DMS153 (cell line): ENCODE measurements at regions not wholly inside any gene's neighbourhood (a gene's known extent, or its start where the extent isn't known, plus 50 kb on each side); places are given as distances from the start of the nearest gene placed in this dataset.
"Not testable (repeated sequence)": the region's sequence is repeated elsewhere in the genome, so short reads cannot be mapped to it uniquely, and the experiment has no call there.

Experiments used
- DNase-seq: peaks from one replicate; lab custom pipeline; 2025; lab: John Stamatoyannopoulos, UW

DNA sequence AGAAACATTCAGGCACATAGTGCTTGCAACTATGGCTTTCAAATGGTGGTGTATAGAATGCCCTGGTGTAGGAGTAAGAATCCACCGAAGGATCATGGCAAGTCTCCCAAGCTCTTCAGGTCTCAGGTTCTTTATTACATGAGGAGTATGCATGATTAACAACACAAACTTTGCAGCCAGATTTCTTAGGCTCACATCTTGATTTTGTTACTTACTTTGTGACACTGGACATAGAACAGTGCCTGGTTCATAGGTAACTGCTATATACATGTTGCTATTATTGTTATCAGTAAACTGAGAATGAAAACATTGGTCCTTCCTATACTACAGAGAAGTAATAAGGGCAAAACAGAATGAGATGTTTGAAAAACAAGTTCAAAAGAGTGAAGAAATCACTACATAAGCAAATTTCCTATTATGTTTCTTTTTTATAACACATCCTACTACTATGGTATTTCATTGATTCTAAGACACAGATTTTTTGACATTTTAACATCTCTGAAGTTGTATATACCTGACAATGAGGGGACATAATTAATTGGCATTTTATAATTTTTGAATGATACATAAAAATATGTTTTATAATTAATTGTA lies 284.9 kb downstream of the C1D start:
- no peak for DNase-seq

DNA sequence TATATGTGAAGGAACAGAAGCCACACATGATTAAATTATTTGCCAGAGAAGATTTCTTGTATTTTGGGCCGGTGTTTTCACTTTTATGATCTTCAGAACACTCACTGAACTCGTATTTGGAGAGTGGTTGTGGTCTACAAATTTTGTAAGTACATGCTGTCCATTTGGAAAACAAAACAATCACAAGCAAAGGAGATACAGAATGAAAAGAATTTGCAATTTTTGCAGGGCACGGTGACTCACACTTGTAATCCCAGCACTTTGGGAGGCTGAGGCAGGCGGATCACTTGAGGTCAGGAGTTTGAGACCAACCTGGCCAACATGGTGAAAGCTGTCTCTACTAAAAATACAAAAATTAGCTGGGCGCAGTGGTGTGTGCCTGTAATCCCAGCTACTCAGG lies 282.0 kb downstream of the C1D start:
- DNase-seq = not testable (repeated sequence)

DNA sequence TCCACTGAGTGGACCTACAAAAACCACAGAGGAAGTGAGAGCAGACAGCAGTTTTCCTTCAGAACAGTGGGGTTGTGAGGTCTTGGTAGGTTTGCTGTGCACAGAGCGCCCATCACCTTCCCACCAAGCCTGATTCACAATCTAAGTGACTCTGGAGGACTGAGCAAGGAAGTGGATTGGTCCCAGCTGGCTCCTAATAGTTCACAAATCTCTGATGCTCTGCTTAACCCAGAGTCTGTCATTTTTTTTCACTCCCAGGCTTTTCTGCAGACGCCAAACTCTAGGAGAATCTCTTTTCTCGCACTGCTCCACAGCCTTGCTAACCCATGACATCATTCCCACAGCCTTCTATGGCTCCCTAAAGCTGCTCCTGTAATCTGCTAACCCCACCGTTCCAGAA lies 280.4 kb downstream of the C1D start:
- DNase-seq = no peak

DNA sequence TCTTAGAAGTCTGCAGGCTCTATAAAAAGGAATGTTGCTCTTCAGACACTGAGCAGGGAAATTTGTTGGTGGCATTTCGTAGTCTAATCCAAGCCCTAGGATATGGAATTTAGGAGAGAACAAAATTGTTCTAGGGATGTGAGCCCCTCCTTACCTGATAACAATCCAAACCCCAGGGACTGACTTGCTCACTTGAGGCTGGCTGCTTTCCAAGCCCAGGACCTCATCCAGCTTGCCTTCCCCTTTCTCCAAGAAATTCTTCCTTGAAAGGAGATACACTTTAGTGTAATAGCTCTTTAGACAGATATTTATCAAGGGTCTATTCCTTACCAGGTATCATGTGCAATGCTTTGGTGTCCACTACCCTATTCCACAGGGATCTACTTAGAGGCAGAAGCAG lies 279.8 kb downstream of the C1D start:
- no peak for DNase-seq

DNA sequence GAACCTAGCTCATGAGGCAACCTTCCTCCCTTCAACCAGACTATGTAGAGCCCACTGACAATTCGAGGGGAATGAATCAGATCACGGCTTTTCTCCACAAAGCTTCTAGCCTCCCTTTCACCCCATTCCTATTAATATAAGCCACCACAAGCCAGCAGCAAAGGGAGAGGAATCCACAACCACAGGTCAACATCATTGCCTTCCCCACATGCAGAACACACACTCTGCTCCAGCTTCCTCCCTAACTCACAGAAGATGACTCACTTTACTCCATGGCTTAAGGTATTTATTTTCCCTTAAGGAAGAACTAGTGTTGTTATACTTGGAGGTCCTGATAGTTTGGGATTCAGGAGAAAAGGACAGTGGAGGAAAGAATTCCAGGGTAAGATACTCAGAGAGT lies 272.2 kb downstream of the C1D start:
- no peak for DNase-seq

DNA sequence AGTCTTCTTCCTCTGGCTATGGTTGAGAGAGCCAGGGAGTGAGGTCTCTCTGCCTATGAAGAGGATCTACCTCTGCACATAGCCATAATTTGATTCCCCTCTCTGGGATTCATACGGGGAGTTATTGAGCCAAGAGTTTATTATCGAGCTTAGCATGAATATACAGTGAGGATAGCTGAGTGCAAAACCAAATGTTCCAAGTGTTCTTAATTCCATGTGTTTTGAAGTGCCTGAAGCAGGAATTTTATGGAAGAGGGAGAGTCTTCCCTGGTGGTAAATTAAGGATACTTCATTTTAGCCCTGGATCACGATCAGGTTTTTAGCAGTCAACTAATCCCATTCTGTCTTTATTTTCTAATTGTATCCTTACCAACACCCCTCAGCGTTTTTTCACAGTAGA lies 270.6 kb downstream of the C1D start:
- DNase-seq = no peak

DNA sequence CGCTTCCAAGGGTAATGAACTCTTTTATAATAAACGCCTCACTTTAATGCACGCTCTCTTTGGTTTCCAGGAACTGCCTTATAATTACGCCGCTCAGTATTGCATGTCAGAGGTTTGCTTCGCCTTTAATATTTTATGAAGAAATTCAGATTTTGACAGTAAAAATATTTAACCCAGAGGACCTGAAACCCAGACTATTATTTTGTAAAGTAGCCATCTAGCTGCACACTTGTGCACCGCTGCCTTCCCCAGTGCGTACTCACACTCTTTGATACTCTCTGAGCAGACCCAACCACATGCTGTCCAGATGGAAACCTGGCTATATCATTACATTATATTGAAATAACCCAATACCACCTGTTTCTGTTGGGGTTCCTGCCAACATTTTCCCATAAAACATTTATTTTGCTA lies 270.1 kb downstream of the C1D start:
- DNase-seq = no peak

DNA sequence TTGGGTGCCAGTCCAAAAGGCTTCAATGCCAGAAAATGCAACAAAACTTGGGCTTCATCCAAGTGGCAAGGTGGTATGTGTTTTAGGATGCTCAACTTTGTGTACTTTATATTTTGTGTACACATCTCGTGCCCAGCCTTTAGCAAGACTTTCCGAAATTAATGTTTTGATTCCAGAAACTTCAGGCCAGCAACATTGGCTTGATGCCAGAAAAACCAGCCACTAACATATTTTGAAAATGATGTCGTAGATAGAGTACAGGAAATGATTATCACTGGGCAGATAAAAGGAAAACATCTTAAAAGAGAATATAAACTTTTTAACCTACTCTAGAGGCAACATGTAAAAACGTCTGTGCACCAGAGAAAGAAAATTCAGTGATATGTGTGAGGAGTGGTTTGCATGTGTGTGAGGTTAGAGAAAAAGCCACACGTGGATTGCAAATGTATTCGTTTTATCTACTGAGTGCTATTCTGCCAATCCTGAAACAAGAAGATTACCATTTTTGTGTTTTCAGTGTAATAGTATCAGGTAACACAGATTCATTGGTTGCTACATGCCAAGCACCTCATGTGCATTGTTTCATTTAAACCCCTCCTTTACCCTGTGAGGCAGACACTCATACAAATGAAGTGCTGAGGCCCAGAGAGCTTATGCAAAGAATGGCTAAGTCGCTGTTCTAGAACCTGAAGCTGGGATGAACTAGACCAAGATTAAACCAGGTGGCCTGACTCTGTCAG lies 264.8 kb downstream of the C1D start:
- DNase-seq = peak; percentile 12

DNA sequence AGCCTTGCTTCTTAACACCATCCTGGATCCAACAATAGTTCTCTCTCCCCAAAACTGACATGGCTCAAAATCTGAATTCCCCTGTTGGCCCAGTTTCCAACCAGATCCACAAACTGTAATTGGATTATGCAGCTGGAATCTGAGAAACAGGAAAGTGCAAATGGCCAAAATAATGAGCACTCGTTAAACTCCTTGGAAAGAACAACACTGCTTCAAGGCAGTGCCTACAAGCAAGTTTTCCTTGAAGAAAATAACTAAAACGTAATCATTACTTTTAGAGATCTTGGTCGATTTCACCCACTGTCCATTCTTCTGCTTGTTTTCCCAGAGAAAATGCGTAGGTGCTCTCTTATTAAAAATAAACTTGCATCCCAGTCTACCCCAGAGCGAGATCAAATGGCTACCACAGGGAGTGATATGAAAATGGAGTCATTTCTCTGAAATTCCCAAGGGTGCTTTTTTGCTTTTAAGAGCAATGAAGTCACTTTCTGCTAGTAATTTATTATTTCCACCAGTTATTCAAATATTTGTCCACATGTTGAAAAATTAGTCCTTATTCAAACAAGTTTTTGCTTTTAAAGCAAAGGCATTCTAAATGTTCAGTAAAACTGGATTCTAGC lies 264.2 kb downstream of the C1D start:
- no peak for DNase-seq

DNA sequence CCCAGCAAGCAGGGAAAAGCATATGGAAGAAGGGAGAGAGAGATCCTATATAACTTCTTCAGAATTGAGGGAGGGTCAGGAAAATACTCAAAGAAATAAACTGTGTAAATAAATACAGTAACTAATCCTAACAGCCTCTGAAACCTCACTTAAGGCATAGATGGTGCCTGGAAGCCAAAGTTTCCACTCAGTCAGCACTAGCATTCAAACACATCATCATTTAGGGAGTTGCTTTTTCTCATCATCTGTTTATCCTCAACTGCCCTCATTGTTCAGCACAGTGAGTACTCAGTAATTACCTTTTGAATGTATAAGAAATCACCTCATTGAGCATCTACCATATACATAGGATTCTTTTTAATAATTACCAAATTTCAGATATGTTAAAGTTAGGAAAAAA lies 262.9 kb downstream of the C1D start:
- no peak for DNase-seq

DNA sequence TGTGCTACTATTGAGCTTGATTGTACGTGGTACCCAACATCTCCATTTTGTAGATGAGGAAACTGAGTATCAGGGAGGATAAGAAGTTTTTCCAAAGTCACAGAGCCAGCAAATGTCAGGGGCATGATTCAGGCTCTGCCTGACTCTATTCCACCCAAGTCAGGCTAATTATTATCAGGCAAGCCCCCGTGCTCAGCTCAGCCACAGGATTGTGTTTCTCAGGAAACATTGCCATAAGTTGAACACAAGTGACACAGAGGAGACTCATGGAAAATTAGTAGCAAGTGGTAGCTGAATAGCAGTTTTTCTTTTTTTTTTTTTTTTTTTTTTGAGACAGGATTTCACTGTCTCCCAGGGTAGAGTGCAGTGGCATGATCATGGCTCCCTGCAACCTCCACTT lies 260.5 kb downstream of the C1D start:
- DNase-seq = no peak

DNA sequence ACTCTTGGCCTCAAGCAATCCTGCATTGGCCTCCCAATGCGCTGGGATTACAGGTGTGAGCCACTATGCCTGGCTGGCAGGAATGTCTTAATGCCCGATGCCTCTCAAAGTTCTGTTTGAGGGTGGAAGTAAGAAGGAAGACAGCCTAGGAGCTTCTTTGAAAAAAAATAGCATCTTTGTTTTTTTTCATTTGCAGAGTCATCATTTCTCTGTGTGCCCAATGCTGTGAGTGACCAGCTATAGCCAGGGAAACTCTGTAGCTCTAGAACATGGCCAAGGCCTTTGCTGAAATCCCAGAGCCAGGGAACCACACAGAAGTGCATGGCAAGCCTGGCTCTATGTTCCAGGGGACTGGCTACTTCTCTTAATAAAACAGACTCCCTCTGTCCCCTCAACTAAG lies 260.0 kb downstream of the C1D start:
- DNase-seq = no peak

DNA sequence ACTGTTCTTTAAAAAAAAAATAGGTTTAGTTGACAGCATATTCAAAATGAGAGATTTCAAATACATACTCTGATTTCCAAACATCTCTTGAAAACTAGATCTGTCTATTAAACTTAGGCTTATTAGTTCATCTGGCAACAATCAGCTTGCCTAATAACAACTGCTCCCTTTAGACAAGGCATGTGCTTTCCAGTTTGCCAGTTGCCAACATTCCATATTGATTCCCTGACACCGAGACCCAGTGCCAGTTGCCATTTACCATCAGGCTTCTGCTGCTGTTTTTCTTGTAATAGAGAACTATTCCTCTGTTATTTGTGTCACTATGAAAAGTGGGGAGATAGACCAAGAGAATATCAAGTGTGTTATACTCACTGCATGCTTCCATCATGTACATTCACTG lies 256.0 kb downstream of the C1D start:
- no peak for DNase-seq

DNA sequence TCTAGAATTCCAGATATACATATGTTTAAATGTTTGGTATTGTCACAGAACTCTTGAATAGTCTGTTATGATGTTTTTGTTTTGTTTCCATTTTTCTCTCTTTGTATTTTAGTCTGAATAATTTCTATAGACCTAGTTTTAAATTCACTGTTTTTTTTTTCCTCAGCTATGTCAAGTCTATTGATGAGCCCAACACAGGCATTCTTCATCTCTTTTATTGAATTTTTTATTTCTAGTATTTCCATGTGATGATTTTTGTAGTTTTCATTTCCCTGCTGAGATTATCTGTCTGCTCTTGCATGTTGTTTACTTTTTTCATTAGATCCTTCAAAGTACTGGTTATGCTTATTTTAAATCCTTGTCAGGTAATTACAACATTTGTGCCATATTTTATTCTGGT lies 254.7 kb downstream of the C1D start:
- no peak for DNase-seq

DNA sequence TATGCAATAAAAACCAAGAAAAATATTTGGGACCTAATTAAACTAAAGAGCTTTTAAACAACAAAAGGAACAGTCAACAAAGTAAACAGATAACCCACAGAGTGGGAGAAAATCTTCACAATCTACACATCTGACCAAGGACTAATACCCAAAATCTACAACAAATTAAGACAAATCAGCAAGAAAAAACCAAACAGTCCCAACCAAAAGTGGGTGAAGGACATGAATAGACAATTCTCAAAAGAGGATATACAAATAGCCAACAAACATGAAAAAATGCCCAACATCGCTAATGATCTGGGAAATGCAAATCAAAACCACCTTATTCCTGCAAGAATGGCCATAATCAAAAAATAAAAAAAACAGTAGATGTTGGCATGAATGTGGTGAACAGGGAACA lies 250.1 kb downstream of the C1D start:
- no peak for DNase-seq

DNA sequence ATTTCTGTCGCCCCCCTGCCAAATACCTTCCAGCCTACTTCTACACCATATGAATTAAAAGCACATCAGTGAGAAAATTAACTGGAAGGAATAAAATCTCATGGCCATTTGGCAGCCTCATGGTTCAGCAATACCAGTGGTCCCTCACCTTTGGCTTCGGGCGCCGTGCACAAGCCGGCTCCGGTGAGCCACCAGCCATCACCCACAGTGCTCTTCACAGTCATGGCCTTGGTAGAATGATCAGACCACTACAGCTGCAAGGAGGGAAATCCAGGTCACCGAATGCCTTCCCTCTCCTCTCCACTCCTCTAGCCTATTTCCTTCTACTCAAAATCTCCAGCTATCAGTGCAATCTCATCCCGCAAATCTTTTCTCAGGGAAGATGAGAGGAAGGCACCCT lies 239.1 kb downstream of the C1D start:
- DNase-seq = no peak

DNA sequence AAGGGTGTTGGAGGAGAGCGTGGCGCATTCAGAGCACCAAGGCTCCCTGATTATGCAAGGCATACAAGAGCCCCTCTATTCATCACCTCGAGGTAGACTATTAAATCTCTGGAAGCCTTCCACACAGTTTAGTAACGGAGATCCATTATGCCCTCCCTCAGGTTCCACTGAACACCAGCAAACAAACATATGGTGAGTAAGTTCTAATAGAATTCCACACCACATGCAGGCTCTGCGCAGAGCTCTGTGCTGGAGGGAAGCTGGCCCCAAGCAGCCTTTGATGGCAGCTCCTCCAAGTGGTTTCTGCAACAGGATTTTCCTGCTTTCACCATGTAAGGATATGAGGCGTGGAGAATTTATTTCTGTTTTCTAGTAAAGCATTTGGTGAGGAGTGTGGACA lies 238.6 kb downstream of the C1D start:
- DNase-seq = no peak

DNA sequence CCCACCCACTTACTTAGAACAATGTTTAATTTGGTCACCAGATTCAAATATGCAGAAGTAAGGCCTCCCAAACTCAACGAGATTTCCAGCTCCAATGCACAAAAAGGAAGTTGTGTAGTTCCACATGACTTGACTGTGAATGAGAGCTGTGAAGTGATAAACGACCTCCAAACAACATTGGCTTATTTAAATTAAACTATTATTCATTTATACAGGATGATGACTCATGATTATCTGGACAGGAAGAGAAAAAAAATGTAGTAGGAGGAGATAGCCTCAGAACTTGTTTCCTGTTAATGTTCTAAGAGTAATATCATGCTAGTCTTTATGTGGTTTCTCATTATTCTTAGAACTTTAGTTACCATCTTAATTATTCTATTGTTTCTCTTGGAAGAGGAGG lies 237.3 kb downstream of the C1D start:
- no peak for DNase-seq

DNA sequence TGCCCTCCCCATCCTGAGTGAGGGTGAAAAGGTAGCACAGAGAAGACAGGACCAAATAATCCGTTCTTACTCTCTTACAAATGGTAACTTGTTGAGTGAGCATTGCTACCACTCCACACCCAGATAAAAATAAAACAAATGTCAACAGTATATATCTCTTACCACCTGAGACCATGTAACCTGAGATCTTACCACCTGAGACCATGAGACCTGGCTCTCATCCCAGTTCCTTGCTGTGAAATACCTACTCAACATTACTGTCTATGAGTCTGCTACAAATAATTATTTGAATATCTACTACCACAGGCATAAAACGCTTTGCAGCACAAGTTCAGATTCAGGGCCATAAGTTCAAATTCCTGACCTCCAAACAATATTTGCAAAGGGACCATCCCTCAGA lies 234.7 kb downstream of the C1D start:
- DNase-seq = peak; percentile 94

DNA sequence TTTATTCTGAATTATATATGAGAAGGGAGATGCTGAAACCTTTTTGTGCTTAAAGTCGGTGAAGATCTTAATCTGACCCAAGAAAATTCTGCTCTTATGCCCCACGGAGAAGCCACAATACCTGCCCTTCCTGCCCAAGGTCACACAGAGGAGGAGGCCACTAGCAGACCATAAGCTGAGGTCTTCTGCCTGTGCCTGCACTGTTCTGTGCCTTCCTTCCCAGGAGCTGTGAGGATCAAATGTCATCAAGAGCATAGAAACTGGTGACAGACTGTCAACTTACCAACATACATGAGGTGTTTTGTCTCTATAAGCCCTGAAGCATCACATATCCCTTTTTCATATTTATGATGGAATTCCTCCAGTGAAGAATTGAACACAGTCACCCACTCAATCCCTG lies 233.3 kb downstream of the C1D start:
- DNase-seq = no peak

DNA sequence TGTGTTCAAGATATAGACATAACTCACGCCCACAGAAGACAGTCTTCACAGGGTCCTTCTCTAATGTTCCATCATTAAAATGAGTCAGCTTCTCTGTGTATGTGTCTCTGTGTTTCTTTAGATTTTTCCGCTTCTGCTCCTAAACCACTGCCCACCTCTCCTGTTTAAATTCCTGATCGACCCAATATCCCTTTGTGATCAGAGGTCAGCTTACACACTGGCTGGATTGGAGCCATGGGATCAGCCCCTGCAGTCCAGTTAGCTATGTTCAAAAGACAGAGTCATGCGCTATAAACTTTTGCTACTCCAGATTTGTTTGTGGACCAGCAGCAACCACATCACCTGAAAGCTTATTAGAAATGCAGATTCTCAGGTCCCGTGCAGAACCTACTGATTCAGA lies 229.2 kb downstream of the C1D start:
- no peak for DNase-seq

DNA sequence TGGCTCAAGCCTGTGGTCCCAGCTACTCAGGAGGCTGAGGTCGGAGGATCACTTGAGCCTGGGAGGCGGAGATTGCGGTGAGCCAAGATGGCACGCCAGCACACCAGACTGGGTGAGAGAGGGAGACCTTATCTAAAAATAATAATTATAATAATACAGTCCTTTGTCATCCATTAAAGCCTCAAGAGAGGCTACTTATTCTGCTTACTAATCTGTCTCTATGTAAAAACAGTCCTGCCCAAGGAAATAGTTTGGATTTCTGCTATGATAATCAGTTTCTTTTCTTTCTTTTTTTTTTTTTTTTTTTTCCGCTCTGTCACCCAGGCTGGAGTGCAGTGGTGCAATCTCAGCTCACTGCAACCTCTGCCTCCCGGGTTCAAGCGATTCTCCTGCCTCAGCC lies 228.3 kb downstream of the C1D start:
- no peak for DNase-seq

DNA sequence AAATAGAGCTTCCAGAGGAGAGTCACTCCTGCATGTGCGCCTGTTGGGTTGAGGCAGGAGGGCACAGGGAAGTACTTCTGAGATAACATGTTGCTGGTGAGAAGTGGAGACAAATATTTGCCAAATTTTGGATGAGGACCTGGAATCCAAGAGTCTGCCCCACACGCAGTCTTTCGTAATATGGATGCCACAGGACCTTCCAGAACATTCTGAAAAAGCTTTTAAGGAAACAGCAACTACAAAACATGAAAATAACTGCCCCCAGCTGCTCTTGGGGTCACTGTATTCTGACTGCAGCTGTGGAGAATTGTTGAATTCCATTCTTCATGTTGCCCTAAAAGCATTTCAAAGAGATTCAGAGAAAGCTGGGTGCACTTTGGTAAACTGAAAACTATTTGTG lies 227.5 kb downstream of the C1D start:
- no peak for DNase-seq

DNA sequence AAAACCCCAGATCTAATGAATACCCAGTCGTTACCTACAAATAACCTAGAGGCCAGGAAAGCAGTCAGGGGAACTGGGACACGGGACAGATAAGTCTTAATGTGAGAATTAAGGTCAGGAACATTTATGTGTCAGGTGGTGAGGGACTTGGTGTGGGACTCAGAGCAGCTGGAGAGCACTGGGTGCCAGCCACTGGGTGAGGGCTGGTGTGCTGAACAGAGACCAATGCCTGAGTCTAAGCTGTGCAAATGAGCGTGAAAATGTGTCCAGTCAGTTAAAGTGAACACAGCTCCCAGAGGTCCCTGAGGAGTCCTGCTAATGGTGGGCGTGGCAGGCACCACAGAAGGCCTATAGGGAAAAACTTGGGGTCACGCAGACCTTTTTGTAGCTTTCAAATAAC lies 225.9 kb downstream of the C1D start:
- no peak for DNase-seq
